GM19468 (cell line): ENCODE measurements at regions not wholly inside any gene's neighbourhood (a gene's known extent, or its start where the extent isn't known, plus 50 kb on each side); places are given as distances from the start of the nearest gene placed in this dataset.
A peak's percentile ranks its signal among the peaks of the same experiment; 100 is the strongest.
"Not testable (repeated sequence)": the region's sequence is repeated elsewhere in the genome, so short reads cannot be mapped to it uniquely, and the experiment has no call there.

Source experiments
- ATAC-seq: cut with Tn5 transposase; IDR thresholded peaks from one replicate; pipeline ENCODE4 v1.9.1; 2021; ENCODE audit warnings: mild to moderate bottlenecking, moderate library complexity, moderate number of reproducible peaks; ENCODE audit not compliant: unreplicated experiment; ENCODE audit errors: extremely low read depth

DNA sequence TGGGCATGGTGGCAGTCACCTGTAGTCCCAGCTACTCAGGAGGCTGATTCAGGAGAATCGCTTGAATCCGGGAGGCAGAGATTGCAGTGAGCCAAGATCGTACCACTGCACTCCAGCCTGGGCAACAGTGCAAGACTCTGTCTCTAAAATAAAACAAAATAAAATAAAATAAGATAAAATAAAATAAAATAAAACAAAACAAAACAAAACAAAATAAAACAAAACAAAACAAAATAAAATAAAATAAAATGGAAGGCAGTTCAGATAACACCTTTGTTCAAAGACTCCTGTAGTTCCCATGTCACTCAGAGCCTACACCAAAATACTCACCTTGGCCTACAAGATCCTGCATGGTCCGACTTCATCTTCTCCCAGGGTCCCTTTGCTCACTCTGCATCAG, 61.3 kb downstream of the SYF2 start:
- not testable (repeated sequence) for ATAC-seq

DNA sequence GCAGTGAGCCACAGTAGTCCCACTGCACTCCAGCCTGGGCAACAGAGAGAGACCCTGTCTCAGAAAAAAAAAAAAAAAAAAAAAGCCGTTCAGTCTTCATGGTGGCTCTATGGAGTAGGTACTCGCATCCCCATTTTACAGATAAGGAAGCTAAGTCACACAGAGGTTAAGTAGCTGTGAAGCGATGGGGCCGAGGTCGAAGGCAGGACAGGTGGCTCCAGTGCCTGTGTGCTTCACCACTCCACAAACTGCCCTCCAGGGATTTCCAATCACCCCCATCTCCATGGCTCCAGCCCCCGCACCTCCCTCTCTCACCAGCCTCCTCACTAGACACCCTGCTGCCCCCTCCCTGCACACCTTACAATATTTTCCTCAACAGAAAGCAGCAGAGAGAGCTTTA, 61.9 kb downstream of the SYF2 start:
- ATAC-seq, result no peak

- ATAC-seq, result no peak
These were observed 62.7 kb downstream of the SYF2 start for GRCh38 chr1:25169610-25170009.

- ATAC-seq, result no peak
These were observed 63.1 kb downstream of the SYF2 start for GRCh38 chr1:25169168-25169567.

DNA sequence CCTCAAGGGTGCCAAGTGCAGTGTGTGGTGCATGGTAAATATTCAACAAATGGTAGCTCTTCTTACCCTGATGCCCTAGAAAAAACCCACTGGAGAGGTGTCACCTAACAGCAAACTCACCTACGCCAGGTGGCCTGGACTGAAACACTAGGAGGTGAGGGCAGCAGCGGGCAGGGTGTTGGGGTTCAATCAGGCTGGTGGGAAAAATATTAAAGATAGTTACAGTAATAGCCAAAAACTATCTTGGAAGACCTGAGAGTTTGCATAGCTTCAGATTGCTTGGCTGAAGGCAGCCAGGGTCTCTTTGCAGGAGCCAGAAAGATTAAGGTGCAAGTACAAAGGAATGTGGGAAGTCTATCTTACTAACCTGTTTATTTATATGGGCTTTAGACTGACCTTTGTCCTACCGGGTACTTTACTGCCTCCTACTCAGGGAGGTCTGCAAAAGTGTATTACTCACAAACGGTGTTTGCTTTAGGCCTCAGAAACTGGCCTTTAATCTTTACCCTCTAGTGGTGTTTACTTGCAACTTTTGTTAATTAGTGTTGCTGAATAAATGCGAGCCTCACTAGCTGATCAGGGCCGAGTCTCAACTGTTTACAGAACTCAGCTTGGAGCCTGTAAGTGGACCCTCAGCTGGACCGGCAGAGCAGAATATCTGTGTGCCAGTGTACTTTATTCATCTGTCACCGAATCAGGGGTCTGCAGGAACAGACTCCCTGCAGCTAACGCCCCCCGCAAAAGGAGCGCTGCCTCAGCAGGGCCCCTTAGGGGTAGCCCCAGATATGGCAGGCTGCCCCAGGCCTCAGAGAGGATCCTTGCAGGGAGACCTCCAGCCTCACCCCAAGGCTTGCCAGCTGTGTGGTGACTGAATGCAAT, 63.9 kb downstream of the SYF2 start:
- ATAC-seq, result no peak

- no peak for ATAC-seq
These were observed 64.8 kb downstream of the SYF2 start for GRCh38 chr1:25167269-25168192.

- no peak for ATAC-seq
These were observed 65.5 kb downstream of the SYF2 start for GRCh38 chr1:25166847-25167246.

- ATAC-seq, result no peak
These were observed 68.3 kb downstream of the SYF2 start for GRCh38 chr1:25163986-25164385.

DNA sequence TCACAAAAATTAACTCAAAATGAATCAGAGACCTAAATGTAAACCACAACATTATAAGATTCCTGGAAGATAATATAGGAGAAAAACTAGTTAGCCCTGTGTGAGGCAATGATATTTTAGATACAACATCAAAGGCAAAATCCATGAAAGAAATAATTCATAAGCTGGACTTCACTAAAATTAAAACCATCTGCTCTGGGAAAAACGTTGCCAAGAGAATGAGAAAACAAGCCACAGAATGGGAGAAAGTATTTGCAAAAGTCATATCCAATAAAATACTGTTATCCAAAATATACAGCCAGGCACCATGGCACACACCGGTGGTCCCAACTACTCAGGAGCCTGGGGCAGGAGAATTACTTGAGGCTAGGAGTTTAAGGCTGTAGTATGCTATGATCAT, 70.3 kb downstream of the SYF2 start:
- ATAC-seq, result no peak

DNA sequence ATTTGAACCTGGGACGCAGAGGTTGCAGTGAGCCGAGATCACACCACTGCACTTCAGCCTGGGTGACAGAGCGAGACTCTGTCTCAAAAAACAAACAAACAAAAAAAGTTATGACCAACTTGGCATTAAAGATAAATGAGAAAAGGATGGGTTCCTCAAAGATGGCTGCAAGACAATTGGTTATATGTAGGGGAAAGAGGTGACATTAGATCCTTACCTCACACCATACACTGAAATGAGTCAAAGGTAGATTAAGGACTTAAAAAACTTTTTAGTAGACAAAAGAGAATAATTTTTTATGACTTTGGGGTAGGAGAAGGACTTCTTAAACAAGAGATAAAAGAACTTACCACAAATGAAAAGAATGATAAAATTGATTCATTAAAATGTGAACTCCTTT, 74.5 kb downstream of the SYF2 start:
- no peak for ATAC-seq

- ATAC-seq, result no peak
These were observed 81.3 kb downstream of the SYF2 start for GRCh38 chr1:25150985-25151495.

DNA sequence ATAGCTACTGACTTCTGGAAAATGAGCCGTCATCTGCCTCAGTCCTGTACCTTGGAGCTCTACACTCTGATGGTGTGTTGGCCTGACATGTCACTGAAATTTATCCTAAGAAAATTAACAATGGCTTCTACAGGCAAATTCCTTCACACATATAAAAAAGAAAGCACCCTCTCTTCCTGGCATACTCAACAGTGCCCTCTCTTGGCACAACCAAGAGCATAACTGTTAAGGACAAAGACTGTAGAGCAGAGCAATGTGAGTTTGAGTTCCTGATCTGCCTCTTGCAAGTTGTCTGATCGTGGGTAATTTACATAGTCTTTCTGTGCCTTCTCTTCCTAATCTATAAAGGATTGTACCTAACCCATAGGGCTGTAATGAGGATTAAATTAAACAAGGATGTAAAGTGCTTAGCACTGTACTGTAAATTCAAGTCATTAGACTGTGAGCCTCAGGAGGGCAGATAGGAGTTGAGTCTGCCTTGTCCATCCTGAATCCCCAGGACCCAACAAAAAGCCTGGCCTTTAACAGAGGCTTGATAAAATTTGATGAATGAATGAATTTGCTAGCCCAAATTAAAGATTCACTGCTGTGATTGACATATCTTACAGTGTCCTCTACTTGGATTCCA, 83.5 kb downstream of the SYF2 start:
- no peak for ATAC-seq

- ATAC-seq, result no peak
These were observed 85.8 kb downstream of the SYF2 start for GRCh38 chr1:25146451-25146855.

- no peak for ATAC-seq
These were observed 86.4 kb downstream of the SYF2 start for GRCh38 chr1:25145775-25146393.

- ATAC-seq, result peak; percentile 70
These were observed 92.1 kb downstream of the SYF2 start for GRCh38 chr1:25140073-25140797.

DNA sequence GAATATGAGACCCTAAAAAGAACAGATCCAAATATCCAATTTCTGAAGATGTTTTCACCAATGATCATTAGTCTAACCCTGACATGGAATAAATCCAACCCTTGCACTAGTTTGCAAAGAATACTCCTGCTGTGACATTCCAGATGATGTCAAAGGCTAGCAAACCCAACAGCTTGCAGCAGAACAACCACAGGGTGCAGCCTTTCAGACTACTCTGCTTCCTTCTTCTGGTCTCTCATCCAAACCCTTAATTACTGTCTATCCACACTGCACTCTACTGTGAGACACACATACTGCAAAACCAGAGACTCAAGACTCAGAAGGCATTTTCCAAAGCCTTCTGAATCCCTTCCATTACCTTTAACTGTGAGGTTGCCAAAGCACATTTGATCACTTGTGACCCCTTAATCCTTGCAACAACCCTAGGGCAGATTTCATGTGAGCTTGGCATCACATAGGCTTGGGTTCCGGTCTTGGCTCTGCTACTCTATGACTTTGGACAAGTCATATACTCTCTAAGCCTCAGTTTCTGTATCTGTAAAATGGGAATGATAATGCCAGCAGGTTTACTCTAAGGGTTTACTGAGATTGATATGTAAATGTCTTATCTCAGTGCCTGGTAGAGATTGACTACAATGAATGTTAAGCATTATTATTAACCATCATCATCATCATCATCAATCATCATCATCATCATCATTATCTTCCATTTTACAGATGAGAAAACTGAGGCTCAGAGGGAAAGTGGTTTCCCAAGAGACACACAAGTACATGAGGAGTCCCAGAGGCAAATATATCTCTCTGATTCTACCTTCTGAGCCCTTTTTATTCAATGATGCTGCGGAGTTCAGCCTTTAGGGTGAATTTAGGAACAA, 94.5 kb downstream of the SYF2 start:
- ATAC-seq, result no peak

DNA sequence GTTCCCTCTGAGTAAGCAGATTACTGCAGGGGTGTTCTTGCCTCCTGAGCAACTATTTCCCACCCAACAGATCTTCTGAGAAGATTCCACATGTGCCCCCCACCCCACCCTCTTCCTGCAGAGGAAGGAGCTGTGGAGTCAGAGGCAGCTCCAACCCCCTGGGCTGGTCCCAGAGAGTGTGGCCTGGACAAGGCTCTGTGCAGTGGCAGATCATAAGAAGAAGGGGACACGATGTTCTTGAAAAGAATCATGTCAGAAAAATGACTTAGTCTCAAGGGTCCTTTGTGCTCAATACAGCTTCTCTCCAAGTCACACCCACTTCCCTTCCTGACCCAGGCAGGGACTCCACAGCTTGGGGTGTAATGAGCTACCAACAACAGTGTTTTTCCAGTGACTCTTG, 95.2 kb downstream of the SYF2 start:
- no peak for ATAC-seq

- ATAC-seq, result no peak
These were observed 96.4 kb downstream of the SYF2 start for GRCh38 chr1:25135909-25136308.
